Left ventricle myocardium inferior (tissue), 1 donor: ENCODE measurements at regions not wholly inside any gene's neighbourhood (a gene's known extent, or its start where the extent isn't known, plus 50 kb on each side); places are given as distances from the start of the nearest gene placed in this dataset.

ENCODE experiments used
- DNase-seq: peaks from one replicate; pipeline ENCODE4 v3.0.0-alpha.2; 2020
- H3K27ac ChIP-seq: fragments of 200-600 bp; replicated peaks from 2 replicates; pipeline ENCODE4 v1.8.0; 2021
- H3K27me3 ChIP-seq: fragments of 200-600 bp; 2 replicates; pipeline ENCODE4 v1.8.0; 2021; ENCODE audit warnings: low read depth
- H3K36me3 ChIP-seq: fragments of 200-600 bp; 2 replicates; pipeline ENCODE4 v1.8.0; 2021
- H3K4me1 ChIP-seq: fragments of 200-600 bp; 2 replicates; pipeline ENCODE4 v1.8.0; 2021
- H3K4me3 ChIP-seq: fragments of 200-600 bp; 2 replicates; pipeline ENCODE4 v1.8.0; 2021; ENCODE audit warnings: mild to moderate bottlenecking, moderate library complexity
- H3K9me3 ChIP-seq: fragments of 200-600 bp; replicated peaks from 2 replicates; pipeline ENCODE4 v1.8.0; 2021
- CTCF ChIP-seq: fragments of 200-600 bp; IDR thresholded peaks from 2 replicates; pipeline ENCODE4 v1.8.0; 2021; ENCODE audit warnings: antibody characterized with exemption, mild to moderate bottlenecking, borderline replicate concordance
- intact Hi-C: fragments of 100-400 bp; cut with micrococcal nuclease; formaldehyde crosslinking; loops from one replicate; pipeline ENCODE4 v1.11.0; 2022
- donor health status: DM: no; HTN: yes; CAD: no; lungs with severe emphysema.

DNA sequence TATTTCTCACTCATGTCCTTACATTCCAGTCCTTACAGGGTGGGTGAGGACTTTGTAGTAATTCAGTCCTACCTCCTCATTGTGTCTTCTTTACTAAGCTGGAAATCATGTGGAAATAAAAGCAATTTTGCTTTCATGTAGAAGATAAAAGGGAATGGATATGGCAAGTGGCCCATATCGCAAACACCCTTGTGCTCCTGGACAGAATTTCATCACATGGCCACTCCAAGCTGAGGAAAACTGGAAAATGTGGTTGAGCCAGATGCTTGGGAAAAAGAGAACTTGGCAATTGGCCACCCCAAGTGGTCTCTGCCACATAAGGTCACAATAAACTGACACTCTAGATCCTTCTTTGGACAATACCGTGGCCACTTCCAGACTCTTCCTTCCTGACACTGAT lies 64.2 kb upstream of the IFNG-AS1 start:
- intact Hi-C loops, result no loop called here
- no peaks in the 10 kb centered on the region for H3K9me3 ChIP-seq
- TF ChIP-seq CTCF, result no peak

DNA sequence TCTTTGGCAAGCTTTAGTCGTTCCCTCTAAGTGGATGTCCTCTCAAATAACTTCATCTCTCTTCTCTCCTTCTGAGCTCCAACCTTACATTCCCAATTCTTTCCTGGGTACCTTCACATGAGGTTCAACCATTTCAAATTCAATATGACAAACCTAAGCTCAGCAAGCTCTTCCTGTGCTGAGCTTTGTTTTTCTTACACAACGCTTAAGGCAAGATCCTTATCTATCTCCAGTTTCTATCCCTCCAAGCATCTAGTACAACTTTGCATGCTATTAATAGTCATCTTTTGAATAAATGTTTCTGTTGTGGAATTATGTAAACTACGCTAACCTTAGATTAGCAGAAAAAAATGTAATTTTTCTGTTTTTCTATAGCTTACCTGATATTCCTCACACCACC lies 63.7 kb upstream of the IFNG-AS1 start:
- no peak for TF ChIP-seq CTCF
- no peak for DNase-seq
- intact Hi-C loops, result no loop called here
- Histone ChIP-seq H3K9me3 (no peaks in the 10 kb centered on the region), H3K27me3 (no peaks in the 10 kb centered on the region), H3K4me1 (peaks cover 37% of the 10 kb centered on the region), H3K27ac (no peak overlapping the region), H3K4me3 (no peak overlapping the region), H3K36me3 (no peaks in the 10 kb centered on the region)

More for the DNA sequence above, 64.2 kb upstream of the IFNG-AS1 start:
- H3K4me3 ChIP-seq, result no peak overlapping the region
- no peaks in the 10 kb centered on the region for H3K36me3 ChIP-seq
- no peak for DNase-seq
- H3K4me1 ChIP-seq, result peaks cover 36% of the 10 kb centered on the region
- no peaks in the 10 kb centered on the region for H3K27me3 ChIP-seq
- no peak overlapping the region for H3K27ac ChIP-seq

DNA sequence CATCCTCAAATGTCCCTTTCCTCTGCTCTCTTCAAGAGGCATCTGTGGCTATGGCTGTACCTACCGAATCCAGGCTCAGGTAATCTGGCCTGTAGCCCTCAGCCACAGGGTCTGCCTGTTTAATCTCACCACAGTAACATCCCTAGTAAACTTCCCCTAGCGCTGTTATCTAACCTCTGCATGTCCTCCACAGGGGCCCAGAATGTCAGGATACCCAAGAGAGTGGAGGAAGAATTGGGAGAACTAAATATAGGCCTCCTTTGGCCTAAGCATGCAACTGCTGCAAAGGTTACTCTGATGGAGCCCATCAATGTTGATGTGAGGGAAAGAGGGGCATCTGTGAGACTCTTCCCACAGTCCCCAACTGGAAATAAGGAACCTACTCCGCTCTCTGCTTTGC lies 63.2 kb upstream of the IFNG-AS1 start:
- Histone ChIP-seq H3K9me3 (no peaks in the 10 kb centered on the region), H3K27me3 (no peaks in the 10 kb centered on the region), H3K4me1 (peaks cover 37% of the 10 kb centered on the region), H3K27ac (no peak overlapping the region), H3K36me3 (no peaks in the 10 kb centered on the region), H3K4me3 (no peak overlapping the region)
- intact Hi-C loops, result no loop called here
- peak; percentile 9 for TF ChIP-seq CTCF
- no peak for DNase-seq

GRCh38 chr12:67927324-67927723 lies 61.9 kb upstream of the IFNG-AS1 start:
- Histone ChIP-seq H3K36me3 (no peaks in the 10 kb centered on the region), H3K27me3 (no peaks in the 10 kb centered on the region), H3K27ac (no peak overlapping the region), H3K4me3 (no peak overlapping the region), H3K4me1 (peaks cover 37% of the 10 kb centered on the region), H3K9me3 (no peaks in the 10 kb centered on the region)
- intact Hi-C loops, result no loop called here
- DNase-seq, result no peak
- TF ChIP-seq CTCF, result no peak

GRCh38 chr12:67927815-67928214 lies 61.4 kb upstream of the IFNG-AS1 start:
- Histone ChIP-seq H3K9me3 (no peaks in the 10 kb centered on the region), H3K27ac (peak overlapping the region; percentile 65), H3K36me3 (no peaks in the 10 kb centered on the region), H3K27me3 (no peaks in the 10 kb centered on the region), H3K4me3 (no peak overlapping the region), H3K4me1 (peaks cover 37% of the 10 kb centered on the region)
- DNase-seq, result no peak
- TF ChIP-seq CTCF, result no peak
- intact Hi-C loops, result no loop called here
